ENCODE measurements at regions not wholly inside any gene's neighbourhood (a gene's known extent, or its start where the extent isn't known, plus 50 kb on each side); places are given as distances from the start of the nearest gene placed in this dataset.

DNA sequence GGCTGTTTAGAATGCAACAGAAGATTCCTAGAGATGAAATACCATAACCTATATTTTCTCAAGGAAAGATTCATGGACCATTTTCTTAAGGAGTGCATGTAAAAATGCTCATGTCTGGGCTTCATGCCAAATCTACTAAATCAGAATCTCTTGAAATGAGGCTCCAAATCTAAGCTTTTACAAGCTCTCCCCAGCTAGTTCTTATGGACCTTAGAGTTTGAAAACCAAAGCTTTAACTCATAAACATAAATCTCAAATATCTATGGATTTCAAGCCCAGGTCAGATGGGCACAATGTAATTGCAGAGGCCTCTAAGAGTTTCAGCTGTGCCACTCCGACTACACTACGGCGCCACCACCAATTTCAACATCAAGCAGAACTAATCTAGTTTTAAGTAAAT, 117.3 kb upstream of the CAND1 start:
- no peak for DNase-seq (ENCODE audit: low read depth)

DNA sequence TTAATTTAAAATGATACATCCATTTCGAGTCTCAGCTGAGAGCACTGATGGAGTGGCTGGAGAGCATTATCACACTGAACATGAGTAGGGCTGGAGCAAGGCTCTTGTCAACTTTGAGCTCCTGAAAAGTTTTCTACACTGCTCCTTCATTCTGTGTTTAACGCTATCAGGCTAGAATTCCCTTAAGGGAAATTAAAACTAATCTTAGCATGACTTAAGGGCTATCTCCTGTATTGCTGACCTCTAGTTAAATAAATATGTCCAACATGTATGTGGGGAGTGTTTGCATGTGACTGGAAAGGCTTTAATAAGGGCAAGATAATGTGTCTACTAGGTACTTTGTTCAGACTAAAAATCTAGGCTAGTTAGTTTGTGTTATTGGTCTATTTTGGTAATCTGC, 116.7 kb upstream of the CAND1 start:
- no peak for DNase-seq (ENCODE audit: low read depth)

DNA sequence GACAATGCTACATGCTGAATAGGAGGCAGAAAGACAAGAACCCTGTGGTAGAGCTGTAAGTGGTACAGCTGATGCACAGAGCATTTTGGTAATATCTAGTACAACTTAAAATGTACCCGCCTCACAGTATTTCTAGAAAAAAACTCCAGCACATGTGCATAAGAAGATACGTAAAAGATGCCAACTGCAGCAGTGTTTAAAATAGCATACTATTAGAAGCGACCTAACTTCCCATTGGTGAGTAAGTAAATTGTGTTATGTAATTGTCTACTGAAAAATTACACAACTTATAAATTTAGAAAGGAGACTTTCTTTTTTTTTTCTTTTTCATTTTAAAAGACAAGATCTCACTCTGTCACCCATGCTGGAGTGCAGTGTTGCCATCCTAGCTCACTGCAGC, 114.3 kb upstream of the CAND1 start:
- no peak for DNase-seq (ENCODE audit: low read depth)

DNA sequence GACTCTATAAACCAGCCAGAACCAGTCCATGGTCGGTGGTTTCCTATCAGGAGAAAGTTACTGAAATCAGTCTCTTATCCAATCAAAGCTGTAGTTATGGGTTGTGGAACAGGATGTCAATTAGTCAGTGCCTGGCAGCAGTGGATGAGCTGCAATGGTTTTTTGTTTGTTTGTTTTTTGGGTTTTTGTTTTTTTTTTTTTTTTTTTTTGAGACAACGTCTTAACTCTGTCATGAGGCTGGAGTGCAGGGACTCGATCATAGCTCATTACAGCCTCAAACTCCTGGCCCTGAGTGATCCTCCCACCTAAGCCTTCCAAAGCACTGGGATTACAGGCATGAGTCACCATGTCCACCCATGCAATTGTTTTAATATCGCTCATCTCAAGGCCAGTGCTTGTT, 113.3 kb upstream of the CAND1 start:
- no peak for DNase-seq (ENCODE audit: low read depth)

DNA sequence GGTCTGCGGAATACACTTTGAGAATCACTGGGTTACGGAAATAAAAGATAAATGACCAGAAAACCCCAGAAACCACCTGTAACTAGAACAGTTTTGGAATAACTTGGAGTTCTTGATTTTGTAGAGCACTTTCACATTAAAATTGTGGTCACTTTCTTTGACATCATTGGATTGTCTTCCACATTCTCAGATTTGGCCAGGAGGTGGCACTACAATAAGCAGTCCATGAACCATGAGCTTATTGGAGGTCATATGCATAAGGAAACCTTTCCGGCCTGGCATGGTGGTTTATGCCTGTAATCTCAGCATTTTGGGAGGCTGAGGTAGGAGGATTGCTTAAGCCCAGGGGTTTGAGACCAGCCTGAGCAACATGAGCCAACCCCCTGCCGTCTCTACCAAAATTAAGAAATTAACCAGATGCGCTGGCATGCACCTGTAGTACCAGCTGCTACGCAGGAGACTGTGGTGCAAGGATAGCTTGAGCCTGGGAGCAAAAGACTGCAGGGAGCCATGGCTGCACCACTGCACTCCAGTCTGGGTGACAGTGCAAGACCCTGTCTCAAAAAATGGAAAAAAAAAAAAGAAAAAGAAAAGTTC, 107.7 kb upstream of the CAND1 start:
- DNase-seq (ENCODE audit: low read depth) = peak; percentile 9

DNA sequence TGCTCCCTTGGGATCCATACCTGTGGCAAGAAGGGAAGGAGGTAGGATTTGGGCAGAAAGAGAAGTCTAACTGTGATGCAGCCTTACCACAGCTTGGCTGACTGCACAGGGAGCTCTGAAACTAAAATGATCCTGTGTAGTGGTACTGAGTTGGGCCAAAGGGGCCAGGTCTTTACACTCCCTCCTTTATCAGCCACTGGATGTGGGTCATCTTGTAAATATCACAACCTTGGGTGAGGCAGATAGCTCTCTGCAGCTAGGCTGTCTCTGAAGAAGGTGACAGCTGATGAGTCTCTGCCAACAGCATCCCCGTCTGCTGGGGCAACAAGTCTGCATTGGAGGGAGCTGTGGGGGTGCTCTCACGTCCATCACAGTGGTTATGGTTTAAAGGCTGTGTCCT, 95.9 kb upstream of the CAND1 start:
- DNase-seq (ENCODE audit: low read depth) = no peak

DNA sequence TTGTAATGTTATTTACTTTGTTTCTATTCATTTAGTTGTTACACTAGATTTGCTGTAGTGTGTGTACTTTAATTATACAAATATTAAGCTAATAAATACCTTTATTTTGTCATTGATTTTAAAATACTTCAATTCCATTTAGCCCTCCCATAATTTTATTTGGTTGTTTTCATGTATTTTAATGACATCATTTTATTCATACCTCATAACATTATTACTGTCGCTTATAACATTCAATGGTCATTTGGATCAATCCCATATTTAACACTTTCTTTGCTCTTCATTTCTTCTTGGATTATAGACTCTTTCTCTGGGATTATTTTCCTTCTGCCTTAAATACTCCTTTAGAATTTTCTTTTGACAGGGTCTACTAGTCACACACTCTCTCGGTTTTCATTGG, 86.6 kb upstream of the CAND1 start:
- no peak for DNase-seq (ENCODE audit: low read depth)

DNA sequence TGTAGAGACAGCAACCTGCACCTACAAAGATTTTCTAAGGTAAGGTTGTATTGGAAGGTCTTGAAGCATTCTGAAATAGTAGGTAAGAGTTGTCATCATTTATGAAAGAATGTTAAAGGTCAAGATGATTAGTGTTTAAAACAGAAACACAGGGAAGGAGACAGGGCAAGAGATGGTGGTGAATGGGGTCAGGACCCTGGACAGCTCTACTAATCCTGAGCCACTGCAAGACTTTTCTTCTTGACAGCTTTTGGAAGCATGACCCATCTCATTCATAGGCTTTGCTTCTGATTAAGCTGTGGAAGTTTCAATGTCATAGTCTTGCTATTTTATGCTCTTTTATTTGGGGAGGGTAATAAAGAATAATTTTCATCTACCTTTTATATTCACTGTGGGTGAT, 75.5 kb upstream of the CAND1 start:
- no peak for DNase-seq (ENCODE audit: low read depth)

DNA sequence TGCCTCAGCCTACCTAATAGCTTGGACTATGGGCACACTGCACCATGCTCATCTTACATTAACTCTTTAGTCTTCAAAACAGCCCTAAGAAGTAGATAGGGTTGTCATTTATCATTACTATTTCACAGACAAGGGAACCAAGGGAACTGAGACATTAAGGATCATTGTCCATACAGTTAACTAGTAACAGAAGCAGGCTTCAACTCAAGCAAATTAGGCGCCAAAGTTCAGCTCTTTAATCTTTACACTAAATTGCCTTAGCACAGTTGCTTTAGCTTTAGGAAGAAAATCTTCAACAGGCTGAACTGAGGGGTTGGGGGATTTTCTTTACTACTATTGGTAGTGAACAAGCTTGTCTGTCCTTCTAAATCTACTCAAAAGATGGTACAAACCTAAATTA, 68.8 kb upstream of the CAND1 start:
- DNase-seq (ENCODE audit: low read depth) = no peak

DNA sequence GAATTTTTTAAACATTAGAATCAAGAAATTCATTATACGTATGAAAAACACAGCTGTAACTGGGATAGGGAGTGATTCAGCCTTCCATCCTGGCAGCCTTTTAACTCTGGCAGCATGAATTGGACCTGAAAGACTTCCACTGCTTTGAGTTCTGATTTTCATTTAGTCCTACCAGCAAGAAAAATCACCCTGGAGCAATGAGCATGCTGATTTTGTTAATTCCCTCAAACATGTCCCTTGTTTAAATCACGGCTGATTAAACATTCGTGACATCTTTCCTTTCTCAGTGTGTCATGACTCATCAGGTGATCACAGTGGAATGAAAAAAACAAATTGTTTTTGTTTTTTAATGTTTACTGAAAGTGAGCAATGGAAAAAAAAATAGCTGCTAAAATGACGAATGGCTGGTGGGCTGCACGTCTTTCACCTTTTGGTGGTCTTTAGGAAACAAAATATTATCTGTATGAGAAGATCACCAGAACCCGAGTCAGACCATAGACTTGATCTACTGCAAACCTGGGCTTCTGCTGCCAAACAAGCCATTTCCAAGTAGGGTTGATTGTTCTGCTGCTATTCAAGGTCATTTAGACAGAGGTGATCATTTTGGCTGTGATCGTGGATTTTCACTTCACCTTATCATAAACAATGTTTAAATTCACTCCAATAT, 67.0 kb upstream of the CAND1 start:
- DNase-seq (ENCODE audit: low read depth) = no peak

DNA sequence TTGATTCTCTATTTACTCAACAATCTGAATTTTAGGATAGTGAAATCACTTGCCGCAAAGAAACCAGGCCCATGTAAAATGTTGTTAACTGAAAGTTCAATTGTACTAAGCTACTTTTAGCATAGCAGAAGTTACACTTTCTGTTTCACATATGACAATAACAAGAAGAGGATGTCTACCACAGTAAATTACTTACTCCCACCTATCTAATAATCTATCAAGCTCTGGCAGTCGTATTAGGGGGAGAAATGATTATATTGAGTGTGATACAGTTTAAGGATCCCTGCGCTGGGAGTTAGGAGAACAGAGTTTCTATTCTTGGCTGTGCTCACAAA, 66.5 kb upstream of the CAND1 start:
- no peak for DNase-seq (ENCODE audit: low read depth)

DNA sequence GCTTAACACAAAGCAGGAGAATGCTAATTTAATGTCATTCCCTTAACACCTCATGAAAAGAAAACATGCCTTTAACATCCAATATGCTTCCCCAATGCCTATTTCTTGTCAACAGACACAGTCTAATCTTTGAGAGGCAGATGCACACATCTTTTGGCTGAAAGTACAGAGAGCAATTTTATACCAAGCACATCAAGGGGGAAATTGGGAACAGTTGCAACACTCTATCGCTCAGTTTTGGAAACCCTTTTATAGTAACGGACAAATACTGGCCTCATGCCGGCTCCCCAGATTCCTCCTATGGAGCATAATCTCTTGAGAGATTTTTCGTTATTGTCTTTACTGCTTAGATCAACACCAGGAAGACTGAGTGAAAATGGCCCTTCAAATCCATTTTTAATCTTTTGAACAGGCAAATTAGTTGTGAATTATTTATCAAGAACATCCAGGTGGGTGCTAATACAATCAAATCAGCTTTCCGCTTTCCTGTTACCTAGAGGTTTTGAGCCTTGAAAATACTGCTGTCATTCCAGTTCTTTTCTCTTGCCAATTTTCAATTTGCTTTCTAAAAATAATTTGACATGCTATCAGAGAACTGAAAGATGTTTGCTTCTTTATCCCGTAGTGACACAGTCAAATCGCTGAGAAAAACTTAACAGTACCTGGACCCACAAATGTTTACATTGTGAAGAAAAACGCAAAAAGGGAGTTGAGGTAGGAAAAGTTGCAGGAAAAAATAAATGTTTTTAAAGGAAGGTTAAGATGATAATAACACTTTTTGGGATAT, 60.7 kb upstream of the CAND1 start:
- no peak for DNase-seq (ENCODE audit: low read depth)

DNA sequence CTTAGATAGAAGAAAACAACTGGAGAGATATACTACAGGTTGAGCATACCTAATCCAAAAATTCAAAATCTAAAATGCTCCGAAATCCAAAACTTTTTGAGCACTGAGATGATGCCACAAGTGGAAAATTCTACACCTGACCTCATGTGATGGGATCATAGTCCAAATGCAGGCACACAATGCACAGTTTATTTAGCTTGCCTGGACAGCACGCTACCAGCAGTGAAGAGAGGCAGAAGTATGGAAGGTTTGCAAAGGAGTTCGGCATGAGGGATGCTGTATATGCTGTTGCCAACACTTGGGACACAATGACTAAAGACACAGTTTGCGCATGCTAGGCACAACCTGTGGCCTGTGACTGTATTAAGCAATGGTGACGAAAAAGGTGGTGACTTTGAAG, 58.1 kb upstream of the CAND1 start:
- DNase-seq (ENCODE audit: low read depth) = no peak

DNA sequence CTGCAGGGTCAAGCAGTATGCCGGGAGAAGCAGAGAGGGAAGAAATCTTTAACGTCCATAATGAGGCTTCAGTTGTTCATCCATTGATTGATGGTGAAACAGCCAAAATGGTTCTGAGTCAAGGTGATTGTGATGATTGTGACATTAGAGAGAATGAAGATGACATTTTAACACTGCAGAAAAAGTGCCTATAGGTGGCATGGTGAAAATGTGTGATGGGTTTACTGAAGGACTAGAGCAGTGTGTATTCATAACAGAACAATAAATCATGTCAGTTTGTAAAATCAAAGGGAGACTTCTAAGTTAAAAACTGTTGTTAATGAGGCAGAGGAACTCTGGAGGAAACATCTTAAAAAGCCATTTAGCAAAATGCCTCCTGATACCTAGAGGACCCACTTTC, 57.7 kb upstream of the CAND1 start:
- DNase-seq (ENCODE audit: low read depth) = no peak

DNA sequence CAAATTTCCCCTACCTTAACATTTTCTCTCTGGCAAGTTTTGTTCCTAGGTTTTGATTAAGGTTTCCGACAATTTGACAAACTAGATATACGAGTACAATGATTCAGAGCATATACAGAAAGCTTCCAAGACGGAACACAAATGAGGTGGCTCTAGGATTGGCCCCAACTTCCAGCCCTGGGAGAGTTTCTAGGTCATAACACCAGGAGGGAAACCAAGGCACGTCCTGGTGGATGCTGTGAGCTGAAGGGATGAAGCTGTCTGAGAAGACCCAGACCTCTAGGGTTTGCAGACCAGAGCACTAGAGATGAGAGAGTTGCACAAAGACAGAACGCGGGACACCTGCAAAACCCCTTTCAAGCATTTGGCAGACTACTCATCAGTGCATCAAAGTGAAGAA, 51.5 kb upstream of the CAND1 start:
- DNase-seq (ENCODE audit: low read depth) = no peak

Measured in stimulated activated CD4-positive, alpha-beta T cell treated with anti-CD3 and anti-CD28 coated beads, Interleukin-2, amount 100 ng/mL, for 4 hours (primary cell).